ENCODE measurements at regions not wholly inside any gene's neighbourhood (a gene's known extent, or its start where the extent isn't known, plus 50 kb on each side); places are given as distances from the start of the nearest gene placed in this dataset.

- ATAC-seq (no peak), DNase-seq (no peak)
- Histone ChIP-seq H3K27me3 (no peaks in the 10 kb centered on the region), H3K27ac (no peak overlapping the region), H3K4me3 (no peak overlapping the region), H3K36me3 (no peaks in the 10 kb centered on the region), H3K9me3 (no peaks in the 10 kb centered on the region), H3K4me1 (no peaks in the 10 kb centered on the region)
- intact Hi-C loops (cut with DNase I): no loop called here
- TF ChIP-seq, protein P1, sequence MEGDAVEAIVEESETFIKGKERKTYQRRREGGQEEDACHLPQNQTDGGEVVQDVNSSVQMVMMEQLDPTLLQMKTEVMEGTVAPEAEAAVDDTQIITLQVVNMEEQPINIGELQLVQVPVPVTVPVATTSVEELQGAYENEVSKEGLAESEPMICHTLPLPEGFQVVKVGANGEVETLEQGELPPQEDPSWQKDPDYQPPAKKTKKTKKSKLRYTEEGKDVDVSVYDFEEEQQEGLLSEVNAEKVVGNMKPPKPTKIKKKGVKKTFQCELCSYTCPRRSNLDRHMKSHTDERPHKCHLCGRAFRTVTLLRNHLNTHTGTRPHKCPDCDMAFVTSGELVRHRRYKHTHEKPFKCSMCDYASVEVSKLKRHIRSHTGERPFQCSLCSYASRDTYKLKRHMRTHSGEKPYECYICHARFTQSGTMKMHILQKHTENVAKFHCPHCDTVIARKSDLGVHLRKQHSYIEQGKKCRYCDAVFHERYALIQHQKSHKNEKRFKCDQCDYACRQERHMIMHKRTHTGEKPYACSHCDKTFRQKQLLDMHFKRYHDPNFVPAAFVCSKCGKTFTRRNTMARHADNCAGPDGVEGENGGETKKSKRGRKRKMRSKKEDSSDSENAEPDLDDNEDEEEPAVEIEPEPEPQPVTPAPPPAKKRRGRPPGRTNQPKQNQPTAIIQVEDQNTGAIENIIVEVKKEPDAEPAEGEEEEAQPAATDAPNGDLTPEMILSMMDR (IDR thresholded peaks at IDR 0.05): no peak
Measured at GRCh38 chr19:28638445-28638844, 574.5 kb downstream of the UQCRFS1 start.

DNA sequence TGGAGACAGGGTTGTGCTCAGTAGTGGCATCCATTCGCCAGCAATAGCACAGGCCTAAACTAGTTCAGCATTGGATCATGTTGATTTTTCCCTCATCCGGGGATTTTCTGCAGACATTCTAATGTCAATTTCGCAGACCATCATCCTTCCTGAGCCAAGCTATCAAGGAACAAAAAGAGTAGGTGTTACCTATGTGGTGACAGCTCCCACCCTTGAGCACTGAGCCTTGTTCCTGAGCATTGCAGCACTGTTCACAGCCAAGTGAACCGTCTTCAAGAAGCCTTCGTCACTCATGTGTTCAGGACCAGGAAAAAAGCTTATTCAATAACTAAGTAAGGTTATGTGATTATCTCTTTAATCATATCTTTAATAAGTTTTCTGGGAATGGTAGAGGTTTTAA is 576.2 kb downstream of the UQCRFS1 start:
- intact Hi-C loops (cut with DNase I): no loop called here
- H3K27me3 ChIP-seq: no peaks in the 10 kb centered on the region
- no peaks in the 10 kb centered on the region for H3K36me3 ChIP-seq
- TF ChIP-seq, protein P1 (IDR thresholded peaks at IDR 0.05): no peak
- no peak overlapping the region for H3K27ac ChIP-seq
- H3K4me1 ChIP-seq: no peaks in the 10 kb centered on the region
- DNase-seq (no peak), ATAC-seq (no peak)
- no peaks in the 10 kb centered on the region for H3K9me3 ChIP-seq
- no peak overlapping the region for H3K4me3 ChIP-seq

- intact Hi-C loops (cut with DNase I): no loop called here
- DNase-seq (no peak), ATAC-seq (no peak)
- H3K9me3 ChIP-seq: no peaks in the 10 kb centered on the region
- no peaks in the 10 kb centered on the region for H3K36me3 ChIP-seq
- TF ChIP-seq, protein P1 (IDR thresholded peaks at IDR 0.05): no peak
- no peak overlapping the region for H3K4me3 ChIP-seq
- no peaks in the 10 kb centered on the region for H3K4me1 ChIP-seq
- H3K27ac ChIP-seq: no peak overlapping the region
- no peaks in the 10 kb centered on the region for H3K27me3 ChIP-seq
Measured at GRCh38 chr19:28636016-28636629, 576.8 kb downstream of the UQCRFS1 start.

DNA sequence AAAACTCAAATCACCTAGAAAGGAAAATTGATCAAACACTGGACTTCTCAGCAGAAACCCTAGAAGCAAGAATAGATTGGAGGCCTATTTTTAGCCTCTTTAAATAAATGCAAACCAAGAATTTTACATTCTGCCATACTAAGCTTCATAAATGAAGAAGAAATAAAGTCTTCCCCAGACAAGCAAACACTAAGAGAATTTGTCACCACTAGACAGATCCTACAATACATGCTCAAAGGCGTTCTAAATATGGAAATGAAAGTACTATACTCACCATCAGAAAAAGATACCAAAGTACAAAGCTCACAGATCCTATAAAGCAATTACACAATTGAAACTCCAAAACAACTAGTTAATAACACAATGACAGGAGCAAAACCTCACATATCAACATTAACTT is 578.1 kb downstream of the UQCRFS1 start:
- ATAC-seq: no peak
- no peak for DNase-seq
- Histone ChIP-seq H3K4me3 (no peak overlapping the region), H3K27me3 (no peaks in the 10 kb centered on the region), H3K36me3 (no peaks in the 10 kb centered on the region), H3K27ac (no peak overlapping the region), H3K9me3 (no peaks in the 10 kb centered on the region), H3K4me1 (no peaks in the 10 kb centered on the region)
- TF ChIP-seq, protein P1 (IDR thresholded peaks at IDR 0.05): no peak
- intact Hi-C loops (cut with DNase I): no loop called here

DNA sequence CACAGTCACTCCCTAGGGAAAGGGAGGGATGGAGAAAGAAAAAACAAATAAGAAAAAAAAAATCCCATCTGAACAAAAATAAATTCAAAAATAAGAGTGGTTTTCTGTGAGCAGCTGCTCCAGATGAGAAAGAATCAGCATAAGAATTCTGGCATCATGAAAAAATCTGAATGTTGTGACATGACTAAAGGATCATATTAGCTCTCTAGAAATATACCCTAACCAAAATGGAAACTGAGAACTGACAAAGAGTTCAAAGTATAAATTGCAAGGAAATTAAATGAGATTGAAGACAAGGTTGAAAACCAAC is 579.0 kb downstream of the UQCRFS1 start:
- Histone ChIP-seq H3K9me3 (no peaks in the 10 kb centered on the region), H3K36me3 (no peaks in the 10 kb centered on the region), H3K27me3 (no peaks in the 10 kb centered on the region), H3K4me3 (no peak overlapping the region), H3K27ac (no peak overlapping the region), H3K4me1 (no peaks in the 10 kb centered on the region)
- DNase-seq (no peak), ATAC-seq (no peak)
- intact Hi-C loops (cut with DNase I): no loop called here
- TF ChIP-seq, protein P1 (IDR thresholded peaks at IDR 0.05): no peak

Data from upper lobe of right lung (tissue), 1 donor.